ENCODE measurements at regions not wholly inside any gene's neighbourhood (a gene's known extent, or its start where the extent isn't known, plus 50 kb on each side); places are given as distances from the start of the nearest gene placed in this dataset.

GRCh38 chr3:53989946-53990345 lies 98.3 kb upstream of the SELENOK start:
- H3K36me3 ChIP-seq, result no peaks in the 10 kb centered on the region
- no peak overlapping the region for H3K4me3 ChIP-seq
- TF ChIP-seq POLR2AphosphoS5 (IDR thresholded peaks at IDR 0.05), result no peak
- no peak for TF ChIP-seq CTCF (IDR thresholded peaks at IDR 0.05)
- TF ChIP-seq POLR2A (IDR thresholded peaks at IDR 0.05), result no peak
- no peaks in the 10 kb centered on the region for H3K4me1 ChIP-seq
- H3K27me3 ChIP-seq, result no peaks in the 10 kb centered on the region
- H3K27ac ChIP-seq, result no peak overlapping the region
- intact Hi-C loops (cut with DNase I; ENCODE audit: low total_unique reads), result no loop called here
- no peaks in the 10 kb centered on the region for H3K9me3 ChIP-seq
- DNase-seq (ENCODE audit: low spot score in 2 of 2), result no peak

DNA sequence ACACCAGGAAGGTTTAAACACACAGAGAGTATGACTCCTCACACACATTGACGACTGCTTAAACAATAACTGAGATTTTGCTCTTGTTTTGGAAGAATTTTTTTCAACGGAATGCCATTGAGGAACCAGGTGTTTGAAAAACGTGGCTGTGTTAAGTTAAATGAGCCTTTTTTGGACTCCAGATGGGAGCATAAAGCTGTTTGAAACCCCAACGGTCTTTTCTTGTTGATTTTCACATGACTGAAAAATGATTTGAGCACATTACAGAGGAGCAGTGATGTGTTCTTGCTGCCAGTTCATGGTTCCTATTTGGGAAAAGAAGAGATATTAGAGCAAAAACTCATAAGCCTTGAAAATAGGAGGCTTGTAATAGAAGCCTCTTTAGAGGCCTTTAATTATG lies 97.8 kb upstream of the SELENOK start:
- no peak overlapping the region for H3K4me3 ChIP-seq

GRCh38 chr3:53978386-53978785 lies 86.7 kb upstream of the SELENOK start:
- no peaks in the 10 kb centered on the region for H3K27me3 ChIP-seq
- intact Hi-C loops (cut with DNase I; ENCODE audit: low total_unique reads), result loop anchor here (5.0 kb wide), 1 partner anchor 666 kb away; no protein-coding TSS in a partner anchor
- no peaks in the 10 kb centered on the region for H3K4me1 ChIP-seq
- H3K27ac ChIP-seq, result no peak overlapping the region
- H3K9me3 ChIP-seq, result peaks cover 4 to 24% of the 10 kb centered on the region in 2 donors
- TF ChIP-seq CTCF (IDR thresholded peaks at IDR 0.05) (no peak), POLR2A (IDR thresholded peaks at IDR 0.05) (no peak), POLR2AphosphoS5 (IDR thresholded peaks at IDR 0.05) (no peak)
- H3K4me3 ChIP-seq, result no peak overlapping the region
- H3K36me3 ChIP-seq, result no peaks in the 10 kb centered on the region
- no peak for DNase-seq (ENCODE audit: low spot score in 2 of 2)

More for the DNA sequence above, 97.8 kb upstream of the SELENOK start:
- Histone ChIP-seq H3K36me3 (no peaks in the 10 kb centered on the region), H3K4me1 (no peaks in the 10 kb centered on the region), H3K27ac (no peak overlapping the region), H3K27me3 (no peaks in the 10 kb centered on the region), H3K9me3 (peaks cover 0 to under 1% of the 10 kb centered on the region in 2 donors)
- DNase-seq (ENCODE audit: low spot score in 2 of 2), result no peak
- no peak for TF ChIP-seq POLR2AphosphoS5 (IDR thresholded peaks at IDR 0.05)
- no peak for TF ChIP-seq CTCF (IDR thresholded peaks at IDR 0.05)
- TF ChIP-seq POLR2A (IDR thresholded peaks at IDR 0.05), result no peak
- intact Hi-C loops (cut with DNase I; ENCODE audit: low total_unique reads), result no loop called here

DNA sequence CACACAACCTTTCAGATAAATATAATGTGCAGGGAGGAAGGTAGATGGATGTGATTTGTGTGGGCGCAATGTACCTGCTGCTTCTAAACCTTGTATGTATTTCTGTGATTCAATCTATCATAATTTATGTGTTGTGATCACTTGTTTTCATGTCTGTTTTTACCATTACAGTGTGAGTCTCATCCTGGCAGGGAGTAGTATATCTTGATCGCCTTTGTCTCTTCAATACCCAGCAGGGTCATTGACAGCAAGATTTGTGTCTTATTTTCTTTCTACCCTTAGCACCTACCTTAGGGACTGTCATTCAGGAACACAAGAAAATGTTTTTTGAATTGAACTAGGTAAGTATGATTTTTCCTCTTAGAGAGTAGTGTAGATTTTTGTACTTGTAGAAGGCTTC lies 83.7 kb upstream of the SELENOK start:
- Histone ChIP-seq H3K4me1 (no peaks in the 10 kb centered on the region), H3K27ac (no peak overlapping the region), H3K36me3 (no peaks in the 10 kb centered on the region), H3K4me3 (no peak overlapping the region), H3K9me3 (peaks cover 7 to 27% of the 10 kb centered on the region in 2 donors), H3K27me3 (no peaks in the 10 kb centered on the region)
- TF ChIP-seq CTCF (IDR thresholded peaks at IDR 0.05), result no peak
- no peak for TF ChIP-seq POLR2A (IDR thresholded peaks at IDR 0.05)
- no peak for TF ChIP-seq POLR2AphosphoS5 (IDR thresholded peaks at IDR 0.05)
- intact Hi-C loops (cut with DNase I; ENCODE audit: low total_unique reads), result loop anchor here (5.0 kb wide), 1 partner anchor 663 kb away; no protein-coding TSS in a partner anchor
- DNase-seq (ENCODE audit: low spot score in 2 of 2), result no peak

DNA sequence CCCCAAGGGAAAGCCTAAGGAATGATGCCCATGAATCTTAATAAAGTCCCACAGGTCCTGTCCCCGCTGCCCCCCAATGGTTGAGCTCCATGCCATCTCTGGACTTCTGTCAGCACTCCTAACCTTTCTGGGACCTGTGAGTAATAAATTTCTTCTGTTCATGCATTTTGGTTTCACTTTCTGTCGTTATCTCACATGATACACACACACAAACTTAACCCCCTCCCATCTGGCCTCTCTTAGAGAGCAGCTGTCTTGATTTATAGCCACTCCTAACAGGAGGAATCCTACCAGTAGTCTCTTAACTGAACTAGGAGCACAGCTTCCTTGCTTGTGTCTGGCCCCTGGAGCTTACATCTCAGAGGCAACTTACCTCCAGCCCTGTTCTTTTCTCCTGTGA lies 82.7 kb upstream of the SELENOK start:
- intact Hi-C loops (cut with DNase I; ENCODE audit: low total_unique reads), result no loop called here
- no peaks in the 10 kb centered on the region for H3K36me3 ChIP-seq
- TF ChIP-seq POLR2AphosphoS5 (IDR thresholded peaks at IDR 0.05) (no peak), POLR2A (IDR thresholded peaks at IDR 0.05) (no peak), CTCF (IDR thresholded peaks at IDR 0.05) (no peak)
- H3K4me1 ChIP-seq, result no peaks in the 10 kb centered on the region
- H3K27me3 ChIP-seq, result no peaks in the 10 kb centered on the region
- no peak for DNase-seq (ENCODE audit: low spot score in 2 of 2)
- peaks cover 7 to 27% of the 10 kb centered on the region in 2 donors for H3K9me3 ChIP-seq
- H3K27ac ChIP-seq, result no peak overlapping the region
- no peak overlapping the region for H3K4me3 ChIP-seq

Data from breast epithelium (tissue), 4 donors.